NCI-H510A (cell line): ENCODE measurements at regions not wholly inside any gene's neighbourhood (a gene's known extent, or its start where the extent isn't known, plus 50 kb on each side); places are given as distances from the start of the nearest gene placed in this dataset.
"Not testable (repeated sequence)": the region's sequence is repeated elsewhere in the genome, so short reads cannot be mapped to it uniquely, and the experiment has no call there.

Source experiments
- DNase-seq: peaks from one replicate; lab custom pipeline; 2025; lab: John Stamatoyannopoulos, UW

GRCh38 chr14:106141242-106142220 is 615.1 kb downstream of the TMEM121 start:
- no peak for DNase-seq

- DNase-seq, result not testable (repeated sequence)
Measured at GRCh38 chr14:106145731-106146130, 619.3 kb downstream of the TMEM121 start.

GRCh38 chr14:106153362-106153955 is 627.1 kb downstream of the TMEM121 start:
- DNase-seq, result not testable (repeated sequence)

- DNase-seq, result no peak
Measured at GRCh38 chr14:106163316-106163715, 636.9 kb downstream of the TMEM121 start.

- DNase-seq, result not testable (repeated sequence)
Measured at GRCh38 chr14:106163812-106164211, 637.4 kb downstream of the TMEM121 start.

- DNase-seq, result no peak
Measured at GRCh38 chr14:106166232-106166631, 639.8 kb downstream of the TMEM121 start.

- DNase-seq, result no peak
Measured at GRCh38 chr14:106166650-106167204, 640.3 kb downstream of the TMEM121 start.

- not testable (repeated sequence) for DNase-seq
Measured at GRCh38 chr14:106170163-106170658, 643.8 kb downstream of the TMEM121 start.

- DNase-seq, result no peak
Measured at GRCh38 chr14:106174206-106174605, 647.8 kb downstream of the TMEM121 start.

GRCh38 chr14:106177266-106178246 is 651.2 kb downstream of the TMEM121 start:
- DNase-seq, result not testable (repeated sequence)

- no peak for DNase-seq
Measured at GRCh38 chr14:106179761-106180160, 653.4 kb downstream of the TMEM121 start.

GRCh38 chr14:106184771-106185170 is 658.4 kb downstream of the TMEM121 start:
- DNase-seq, result not testable (repeated sequence)

GRCh38 chr14:106185174-106185836 is 658.9 kb downstream of the TMEM121 start:
- DNase-seq, result not testable (repeated sequence)

- DNase-seq, result no peak
Measured at GRCh38 chr14:106185837-106186233, 659.5 kb downstream of the TMEM121 start.

GRCh38 chr14:106187216-106187615 is 660.8 kb downstream of the TMEM121 start:
- no peak for DNase-seq

GRCh38 chr14:106192701-106193100 is 666.3 kb downstream of the TMEM121 start:
- DNase-seq, result not testable (repeated sequence)

- not testable (repeated sequence) for DNase-seq
Measured at GRCh38 chr14:106196459-106196858, 670.1 kb downstream of the TMEM121 start.

GRCh38 chr14:106197264-106197663 is 670.9 kb downstream of the TMEM121 start:
- DNase-seq, result not testable (repeated sequence)

GRCh38 chr14:106199097-106199496 is 672.7 kb downstream of the TMEM121 start:
- DNase-seq, result no peak

- no peak for DNase-seq
Measured at GRCh38 chr14:106200541-106201315, 674.3 kb downstream of the TMEM121 start.
